Activated naive CD4-positive, alpha-beta T cell treated with anti-CD3 and anti-CD28 coated beads, Interleukin-2, amount 10 ng/mL, durations not matched to agents 7 days and 5 days (primary cell): ENCODE measurements at regions not wholly inside any gene's neighbourhood (a gene's known extent, or its start where the extent isn't known, plus 50 kb on each side); places are given as distances from the start of the nearest gene placed in this dataset.
"Not testable (repeated sequence)": the region's sequence is repeated elsewhere in the genome, so short reads cannot be mapped to it uniquely, and the experiment has no call there.

ENCODE experiments used
- CTCF ChIA-PET: fragments of 350-600 bp; sonication (Branson Sonifier 250); formaldehyde crosslinking; loops from one replicate; lab custom pipeline; 2021; ENCODE audit warnings: antibody characterized with exemption; lab: Charles Lee
- DNase-seq: peaks from one replicate; pipeline ENCODE4 v3.0.0-alpha.2; 2020
- H3K27ac Mint-ChIP-seq: one replicate; pipeline ENCODE4 v1.8.0; 2021; ENCODE audit warnings: mild to moderate bottlenecking, moderate library complexity, mixed read lengths
- H3K27me3 Mint-ChIP-seq: one replicate; pipeline ENCODE4 v1.8.0; 2021; ENCODE audit warnings: mild to moderate bottlenecking, mixed read lengths
- H3K36me3 Mint-ChIP-seq: one replicate; pipeline ENCODE4 v1.8.0; 2021; ENCODE audit warnings: mixed read lengths
- H3K4me1 Mint-ChIP-seq: one replicate; pipeline ENCODE4 v1.8.0; 2021; ENCODE audit warnings: mixed read lengths
- H3K4me3 Mint-ChIP-seq: one replicate; pipeline ENCODE4 v1.8.0; 2021; ENCODE audit warnings: mild to moderate bottlenecking, moderate library complexity, mixed read lengths
- H3K9me3 Mint-ChIP-seq: one replicate; pipeline ENCODE4 v1.8.0; 2021; ENCODE audit warnings: mixed read lengths

GRCh38 chr7:142654398-142654797 is 94.9 kb upstream of the PRSS1 start:
- CTCF ChIA-PET = interaction anchor here (0.7 to 1.7 kb wide), 2 partner anchors 114 to 129 kb away, joined by 3 to 5 read pairs; no protein-coding TSS in a partner anchor

GRCh38 chr7:142647749-142648148 is 101.5 kb upstream of the PRSS1 start:
- Mint-ChIP-seq H3K36me3 (no peaks in the 10 kb centered on the region), H3K4me3 (no peak overlapping the region), H3K4me1 (peaks cover 11% of the 10 kb centered on the region), H3K27ac (no peak overlapping the region), H3K9me3 (no peaks in the 10 kb centered on the region), H3K27me3 (peaks cover 19% of the 10 kb centered on the region)
- no peak for DNase-seq
- CTCF ChIA-PET = no interaction called here

More at GRCh38 chr7:142654398-142654797, 94.9 kb upstream of the PRSS1 start:
- Mint-ChIP-seq H3K4me3 (no peak overlapping the region), H3K27me3 (peaks cover 24% of the 10 kb centered on the region), H3K9me3 (no peaks in the 10 kb centered on the region), H3K36me3 (no peaks in the 10 kb centered on the region), H3K4me1 (no peaks in the 10 kb centered on the region), H3K27ac (no peak overlapping the region)
- peak; percentile 33 for DNase-seq

DNA sequence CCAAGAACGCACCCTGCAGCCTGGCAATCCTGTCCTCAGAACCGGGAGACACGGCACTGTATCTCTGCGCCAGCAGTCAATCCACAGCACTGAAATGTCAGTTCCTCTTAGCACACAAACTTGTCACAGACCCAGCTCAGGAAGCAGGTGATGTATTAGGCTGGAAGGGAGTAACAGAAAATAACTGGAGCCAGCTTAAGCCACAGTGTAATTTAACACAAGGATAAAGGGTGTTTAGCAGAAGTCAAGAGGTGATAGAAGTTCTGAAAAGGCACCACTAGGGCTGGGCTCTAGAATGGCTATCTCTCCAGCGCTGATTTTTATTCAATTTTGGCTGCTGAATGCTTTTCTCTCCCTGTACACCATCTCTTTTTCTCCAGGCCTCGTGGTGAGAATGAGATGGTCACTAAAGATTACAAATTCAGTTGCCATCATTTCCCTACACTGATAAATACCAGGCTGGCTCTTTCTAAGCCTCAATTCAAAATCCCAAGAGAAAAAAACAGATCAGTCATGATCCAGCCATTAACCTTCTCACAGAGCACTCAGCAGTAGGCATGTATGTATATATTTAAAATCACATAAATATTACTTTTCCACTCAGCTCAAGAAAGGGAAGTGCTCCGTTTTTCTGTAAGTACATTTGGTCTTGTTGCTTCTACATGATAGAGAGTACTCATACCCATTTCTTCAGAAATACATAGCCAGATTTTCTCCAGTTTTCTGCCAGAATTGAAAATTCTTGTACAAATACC is 102.7 kb upstream of the PRSS1 start:
- peaks cover 20% of the 10 kb centered on the region for H3K27me3 Mint-ChIP-seq
- no peaks in the 10 kb centered on the region for H3K36me3 Mint-ChIP-seq
- no peak for DNase-seq
- no peaks in the 10 kb centered on the region for H3K9me3 Mint-ChIP-seq
- H3K4me3 Mint-ChIP-seq = peak overlapping the region; percentile 48
- CTCF ChIA-PET = interaction anchor here (0.8 kb wide), 1 partner anchor 9 kb away, joined by 4 read pairs; no protein-coding TSS in a partner anchor
- H3K27ac Mint-ChIP-seq = peak overlapping the region; percentile 71
- H3K4me1 Mint-ChIP-seq = peaks cover 15% of the 10 kb centered on the region

- DNase-seq = no peak
- Mint-ChIP-seq H3K27ac (peak overlapping the region; percentile 71), H3K4me1 (peaks cover 19% of the 10 kb centered on the region)
Observed at GRCh38 chr7:142645777-142646176, 103.5 kb upstream of the PRSS1 start.

DNA sequence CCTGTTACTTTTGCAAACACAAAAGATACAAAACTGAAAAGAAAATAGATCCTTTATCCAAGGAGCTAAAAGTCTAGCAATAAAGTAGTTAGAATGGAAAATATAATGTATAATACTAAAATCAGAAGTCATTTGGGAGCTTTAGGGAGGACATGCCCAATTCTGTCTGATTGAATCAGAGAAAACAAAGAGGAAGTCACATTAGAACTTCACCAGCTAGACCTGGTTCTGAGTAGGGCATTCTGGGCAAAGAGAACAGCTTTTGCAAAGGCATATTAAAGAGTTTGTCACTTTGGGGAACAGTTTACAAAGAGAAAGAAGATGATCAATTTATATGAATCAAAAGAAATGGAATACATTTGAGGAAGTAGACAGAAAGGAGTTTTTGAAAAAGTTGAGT is 107.0 kb upstream of the PRSS1 start:
- CTCF ChIA-PET = interaction anchor here (0.8 to 1.3 kb wide), 2 partner anchors 10 to 11 kb away, joined by 3 read pairs; no protein-coding TSS in a partner anchor
- DNase-seq = no peak
- no peak overlapping the region for H3K4me3 Mint-ChIP-seq
- no peaks in the 10 kb centered on the region for H3K9me3 Mint-ChIP-seq
- H3K27ac Mint-ChIP-seq = peak overlapping the region; percentile 77
- H3K4me1 Mint-ChIP-seq = peaks cover 26% of the 10 kb centered on the region
- H3K36me3 Mint-ChIP-seq = no peaks in the 10 kb centered on the region
- peaks cover 19% of the 10 kb centered on the region for H3K27me3 Mint-ChIP-seq

More at GRCh38 chr7:142645777-142646176, 103.5 kb upstream of the PRSS1 start:
- CTCF ChIA-PET = interaction anchor here (0.7 to 0.8 kb wide), 2 partner anchors 8 to 43 kb away, joined by 4 read pairs; no protein-coding TSS in a partner anchor
- Mint-ChIP-seq H3K27me3 (peaks cover 21% of the 10 kb centered on the region), H3K4me3 (peak overlapping the region; percentile 48), H3K36me3 (no peaks in the 10 kb centered on the region), H3K9me3 (no peaks in the 10 kb centered on the region)

GRCh38 chr7:142641252-142641651 is 108.0 kb upstream of the PRSS1 start:
- peaks cover 17% of the 10 kb centered on the region for H3K27me3 Mint-ChIP-seq
- H3K9me3 Mint-ChIP-seq, DNase-seq, CTCF ChIA-PET, H3K4me3 Mint-ChIP-seq, H3K36me3 Mint-ChIP-seq: not testable (repeated sequence)
- H3K4me1 Mint-ChIP-seq = peaks cover 31% of the 10 kb centered on the region
- peak overlapping the region; percentile 77 for H3K27ac Mint-ChIP-seq

DNA sequence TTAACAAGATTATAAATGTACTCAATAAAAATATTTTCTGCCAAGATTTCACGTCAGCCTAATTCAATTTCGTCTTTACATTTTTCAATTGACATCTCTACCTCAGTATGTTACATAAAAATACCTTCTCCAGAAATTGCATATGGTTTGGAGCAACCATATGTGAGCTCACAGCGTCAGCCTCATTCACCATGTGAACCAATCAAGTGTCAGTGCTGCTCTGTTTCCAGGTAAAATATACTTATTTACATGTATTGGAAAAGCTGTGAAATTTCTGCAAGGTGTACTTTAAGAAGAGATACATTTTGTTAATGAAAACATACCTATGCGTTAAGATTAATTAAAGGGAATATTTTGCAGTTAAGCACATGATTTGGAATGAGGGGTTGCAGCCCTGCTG is 110.7 kb upstream of the PRSS1 start:
- peaks cover 10% of the 10 kb centered on the region for H3K27me3 Mint-ChIP-seq
- H3K36me3 Mint-ChIP-seq = no peaks in the 10 kb centered on the region
- CTCF ChIA-PET = interaction anchor here (2.7 kb wide), 1 partner anchor 145 kb away, joined by 30 read pairs; no protein-coding TSS in a partner anchor
- H3K4me3 Mint-ChIP-seq = peak overlapping the region; percentile 15
- no peak for DNase-seq
- peaks cover 24% of the 10 kb centered on the region for H3K4me1 Mint-ChIP-seq
- H3K27ac Mint-ChIP-seq = no peak overlapping the region
- H3K9me3 Mint-ChIP-seq = no peaks in the 10 kb centered on the region

- H3K4me3 Mint-ChIP-seq = peak overlapping the region; percentile 82
- H3K27me3 Mint-ChIP-seq = peaks cover 14% of the 10 kb centered on the region
- no peaks in the 10 kb centered on the region for H3K36me3 Mint-ChIP-seq
- peak overlapping the region; percentile 98 for H3K27ac Mint-ChIP-seq
- H3K9me3 Mint-ChIP-seq = no peaks in the 10 kb centered on the region
- no peak for DNase-seq
- CTCF ChIA-PET = interaction anchor here (0.6 to 2.7 kb wide), 8 partner anchors 9 to 198 kb away, joined by 3 to 30 read pairs (median 4); no protein-coding TSS in a partner anchor
- H3K4me1 Mint-ChIP-seq = peaks cover 30% of the 10 kb centered on the region
Observed at GRCh38 chr7:142637240-142637639, 112.0 kb upstream of the PRSS1 start.

DNA sequence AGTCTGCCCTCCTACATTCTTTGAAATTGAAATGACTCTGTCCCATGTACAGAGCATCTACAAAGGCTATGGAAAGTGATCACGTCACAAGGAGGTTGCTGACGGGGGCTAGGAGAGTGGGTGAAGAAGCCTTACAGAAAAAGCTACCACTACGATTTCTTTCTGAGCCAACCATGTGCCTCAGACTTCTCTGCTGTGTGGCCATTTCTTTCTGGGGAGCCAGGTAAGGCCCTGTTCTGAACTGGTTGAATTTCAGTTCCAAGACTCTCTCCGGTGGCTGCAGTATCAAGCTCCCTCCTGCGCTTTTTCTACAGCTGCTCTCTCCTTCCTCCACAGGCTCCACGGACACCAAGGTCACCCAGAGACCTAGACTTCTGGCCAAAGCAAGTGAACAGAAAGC is 112.5 kb upstream of the PRSS1 start:
- Mint-ChIP-seq H3K4me3 (peak overlapping the region; percentile 82), H3K4me1 (peaks cover 31% of the 10 kb centered on the region), H3K9me3 (no peaks in the 10 kb centered on the region), H3K27me3 (peaks cover 12% of the 10 kb centered on the region), H3K27ac (peak overlapping the region; percentile 98), H3K36me3 (no peaks in the 10 kb centered on the region)
- CTCF ChIA-PET = interaction anchor here (0.6 to 2.7 kb wide), 9 partner anchors 9 to 253 kb away, joined by 3 to 30 read pairs (median 4); no protein-coding TSS in a partner anchor
- peak; percentile 41 for DNase-seq

DNA sequence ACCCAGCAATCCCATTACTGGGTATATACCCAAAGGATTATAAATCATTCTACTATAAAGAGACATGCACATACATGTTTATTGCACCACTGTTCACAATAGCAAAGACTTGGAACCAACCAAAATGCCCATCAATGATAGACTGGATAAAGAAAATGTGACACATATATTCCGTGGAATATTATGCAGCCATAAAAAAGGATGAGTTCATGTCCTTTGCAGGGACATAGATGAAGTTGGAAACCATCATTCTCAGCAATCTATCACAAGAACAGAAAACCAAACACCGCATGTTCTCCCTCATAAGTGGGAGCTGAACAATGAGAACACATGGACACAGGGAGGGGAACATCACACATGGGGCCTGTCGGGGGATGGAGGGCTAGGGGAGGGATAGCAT is 113.2 kb upstream of the PRSS1 start:
- not testable (repeated sequence) for DNase-seq, H3K9me3 Mint-ChIP-seq, H3K36me3 Mint-ChIP-seq, H3K27me3 Mint-ChIP-seq, H3K27ac Mint-ChIP-seq
- CTCF ChIA-PET = interaction anchor here (1.4 to 2.7 kb wide), 3 partner anchors 147 to 200 kb away, joined by 4 to 30 read pairs (median 6); no protein-coding TSS in a partner anchor
- H3K4me3 Mint-ChIP-seq = peak overlapping the region; percentile 26
- H3K4me1 Mint-ChIP-seq = peaks cover 26% of the 10 kb centered on the region

GRCh38 chr7:142632271-142633134 is 116.8 kb upstream of the PRSS1 start:
- Mint-ChIP-seq H3K36me3 (no peaks in the 10 kb centered on the region), H3K4me3 (no peak overlapping the region), H3K27me3 (peaks cover 8% of the 10 kb centered on the region)

GRCh38 chr7:142629588-142630260 is 119.5 kb upstream of the PRSS1 start:
- CTCF ChIA-PET = interaction anchor here (1.2 to 6.3 kb wide), 2 partner anchors 154 to 182 kb away, joined by 3 to 72 read pairs; no protein-coding TSS in a partner anchor
- Mint-ChIP-seq H3K4me3 (no peak overlapping the region), H3K27me3 (peaks cover 15% of the 10 kb centered on the region), H3K9me3 (no peaks in the 10 kb centered on the region), H3K36me3 (no peaks in the 10 kb centered on the region), H3K27ac (no peak overlapping the region), H3K4me1 (peaks cover 13% of the 10 kb centered on the region)
- DNase-seq = no peak

More at GRCh38 chr7:142632271-142633134, 116.8 kb upstream of the PRSS1 start:
- DNase-seq = peak; percentile 61
- Mint-ChIP-seq H3K27ac (peak overlapping the region; percentile 24), H3K4me1 (peaks cover 20% of the 10 kb centered on the region), H3K9me3 (no peaks in the 10 kb centered on the region)
- CTCF ChIA-PET = interaction anchor here (0.7 to 6.3 kb wide), 10 partner anchors 10 to 371 kb away, joined by 3 to 72 read pairs (median 7); no protein-coding TSS in a partner anchor

DNA sequence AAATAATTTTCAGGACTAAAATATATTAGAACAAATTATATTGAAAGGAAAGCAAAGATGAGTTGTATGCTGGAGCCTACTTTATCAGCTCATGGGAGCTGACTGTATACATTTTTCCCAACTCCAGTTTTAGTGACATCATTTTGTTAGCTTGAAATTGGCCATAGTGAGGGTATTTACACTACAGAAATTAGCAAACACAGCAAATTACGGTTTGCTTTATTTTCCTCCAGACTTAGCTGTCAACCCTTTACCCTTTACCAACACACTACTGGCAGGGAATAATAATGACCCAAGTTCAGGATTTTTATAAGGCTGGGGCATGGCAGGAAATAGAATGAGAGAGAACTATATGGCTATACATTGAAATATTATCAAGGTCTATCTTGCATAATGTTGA is 120.3 kb upstream of the PRSS1 start:
- no peaks in the 10 kb centered on the region for H3K36me3 Mint-ChIP-seq
- no peak overlapping the region for H3K4me3 Mint-ChIP-seq
- H3K27me3 Mint-ChIP-seq = peaks cover 15% of the 10 kb centered on the region
- no peak overlapping the region for H3K27ac Mint-ChIP-seq
- DNase-seq = no peak
- CTCF ChIA-PET = interaction anchor here (1.2 to 1.4 kb wide), 2 partner anchors 154 to 182 kb away, joined by 3 to 6 read pairs; no protein-coding TSS in a partner anchor
- H3K4me1 Mint-ChIP-seq = peaks cover 13% of the 10 kb centered on the region
- no peaks in the 10 kb centered on the region for H3K9me3 Mint-ChIP-seq
